ENCODE measurements at regions not wholly inside any gene's neighbourhood (a gene's known extent, or its start where the extent isn't known, plus 50 kb on each side); places are given as distances from the start of the nearest gene placed in this dataset.

DNA sequence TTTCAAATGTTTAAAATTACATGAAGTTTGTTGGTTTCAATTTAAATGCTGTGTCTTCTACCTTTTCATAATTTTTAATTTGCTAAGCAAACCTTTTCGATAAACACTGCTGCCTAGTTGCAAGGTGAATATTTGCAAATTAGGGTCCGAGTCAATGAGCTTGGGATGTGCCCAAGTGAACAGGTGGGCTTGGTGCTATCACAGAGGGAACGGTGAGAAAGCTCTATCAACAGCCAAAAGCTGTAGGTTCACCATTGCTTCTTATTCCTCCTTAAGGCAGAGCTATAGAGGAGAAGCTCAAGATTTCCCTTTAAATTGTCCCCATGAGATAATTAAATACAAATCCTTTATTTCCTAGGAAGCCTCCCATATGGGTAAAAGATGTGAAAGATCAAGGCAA lies 245.3 kb upstream of the CELF2 start:
- TF ChIP-seq POLR2A (IDR thresholded peaks at IDR 0.05; ENCODE audit: low read length) (no peak), GATA1 (IDR thresholded peaks at IDR 0.05; ENCODE audit: low read depth, low read length) (no peak)
